Neural crest cell (in vitro differentiated cells): ENCODE measurements at regions not wholly inside any gene's neighbourhood (a gene's known extent, or its start where the extent isn't known, plus 50 kb on each side); places are given as distances from the start of the nearest gene placed in this dataset.

Source experiments
- DNase-seq: peaks from one replicate; pipeline ENCODE4 v3.0.0; 2021; ENCODE audit warnings: low read depth, mixed read lengths, low spot score
- H3K27ac Mint-ChIP-seq: one replicate; pipeline ENCODE4 v1.8.0; 2021; ENCODE audit warnings: mild to moderate bottlenecking, mixed read lengths; ENCODE audit not compliant: unreplicated experiment
- H3K27me3 Mint-ChIP-seq: 2 replicates; pipeline ENCODE4 v1.8.0; 2021; ENCODE audit warnings: low read depth, mild to moderate bottlenecking, mixed read lengths
- H3K36me3 Mint-ChIP-seq: 2 replicates; pipeline ENCODE4 v1.8.0; 2021; ENCODE audit warnings: low read depth, mild to moderate bottlenecking, mixed read lengths
- H3K4me1 Mint-ChIP-seq: 2 replicates; pipeline ENCODE4 v1.8.0; 2021; ENCODE audit warnings: mixed read lengths
- H3K4me3 Mint-ChIP-seq: one replicate; pipeline ENCODE4 v1.8.0; 2021; ENCODE audit warnings: mild to moderate bottlenecking, mixed read lengths
- H3K9me3 Mint-ChIP-seq: 2 replicates; pipeline ENCODE4 v1.8.0; 2021; ENCODE audit warnings: mixed read lengths
- TF ChIP-seq, protein P1 (sequence below): fragments of 200-600 bp; sonication (generic); conservative IDR thresholded peaks from 2 replicates; pipeline ENCODE4 v1.5.0; 2021; ENCODE audit warnings: antibody characterized with exemption, mild to moderate bottlenecking

DNA sequence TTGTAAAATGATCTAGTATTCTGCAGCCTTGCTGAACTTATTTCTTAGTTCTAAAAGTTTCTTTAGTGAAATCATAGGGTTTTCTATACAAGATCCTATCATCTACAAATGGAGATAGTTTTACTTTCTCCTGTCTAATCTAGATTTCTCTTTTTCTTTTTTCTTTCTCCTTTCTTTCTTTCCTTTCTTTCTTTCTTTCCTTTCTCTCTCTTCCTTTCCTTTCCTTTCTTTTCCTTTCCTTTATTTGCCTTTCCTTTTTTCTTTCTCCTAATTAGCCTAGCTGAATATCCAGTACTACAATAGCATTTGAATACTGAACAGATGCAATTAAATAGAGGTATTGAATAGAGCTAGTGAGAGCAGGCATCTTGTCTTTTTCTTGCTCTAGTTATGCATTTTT is 186.6 kb upstream of the SPAG17 start:
- H3K36me3 Mint-ChIP-seq = peaks cover 4% of the 10 kb centered on the region
- peaks cover 17% of the 10 kb centered on the region for H3K9me3 Mint-ChIP-seq
- H3K4me1 Mint-ChIP-seq = no peaks in the 10 kb centered on the region
- no peak for DNase-seq
- no peak overlapping the region for H3K4me3 Mint-ChIP-seq
- TF ChIP-seq, protein P1, sequence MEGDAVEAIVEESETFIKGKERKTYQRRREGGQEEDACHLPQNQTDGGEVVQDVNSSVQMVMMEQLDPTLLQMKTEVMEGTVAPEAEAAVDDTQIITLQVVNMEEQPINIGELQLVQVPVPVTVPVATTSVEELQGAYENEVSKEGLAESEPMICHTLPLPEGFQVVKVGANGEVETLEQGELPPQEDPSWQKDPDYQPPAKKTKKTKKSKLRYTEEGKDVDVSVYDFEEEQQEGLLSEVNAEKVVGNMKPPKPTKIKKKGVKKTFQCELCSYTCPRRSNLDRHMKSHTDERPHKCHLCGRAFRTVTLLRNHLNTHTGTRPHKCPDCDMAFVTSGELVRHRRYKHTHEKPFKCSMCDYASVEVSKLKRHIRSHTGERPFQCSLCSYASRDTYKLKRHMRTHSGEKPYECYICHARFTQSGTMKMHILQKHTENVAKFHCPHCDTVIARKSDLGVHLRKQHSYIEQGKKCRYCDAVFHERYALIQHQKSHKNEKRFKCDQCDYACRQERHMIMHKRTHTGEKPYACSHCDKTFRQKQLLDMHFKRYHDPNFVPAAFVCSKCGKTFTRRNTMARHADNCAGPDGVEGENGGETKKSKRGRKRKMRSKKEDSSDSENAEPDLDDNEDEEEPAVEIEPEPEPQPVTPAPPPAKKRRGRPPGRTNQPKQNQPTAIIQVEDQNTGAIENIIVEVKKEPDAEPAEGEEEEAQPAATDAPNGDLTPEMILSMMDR = no peak
- no peaks in the 10 kb centered on the region for H3K27me3 Mint-ChIP-seq
- no peak overlapping the region for H3K27ac Mint-ChIP-seq

DNA sequence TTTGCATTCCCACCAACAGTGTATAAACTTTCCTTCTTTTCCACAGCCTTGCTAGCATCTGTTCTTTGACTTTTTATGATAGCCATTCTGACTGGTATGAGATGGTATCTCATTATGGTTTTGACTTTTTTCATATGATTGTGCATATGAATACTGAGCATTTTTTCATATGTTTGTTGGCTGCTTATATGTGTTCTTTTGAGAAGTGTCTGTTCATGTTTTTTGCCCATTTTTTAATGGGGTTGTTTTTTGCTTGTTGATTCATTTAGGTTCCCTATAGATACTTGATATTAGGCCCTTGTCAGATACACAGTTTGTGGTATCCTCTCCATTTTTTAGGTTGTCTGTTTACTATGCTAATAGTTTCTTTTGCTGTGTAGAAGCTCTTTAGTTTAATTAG is 185.8 kb upstream of the SPAG17 start:
- no peaks in the 10 kb centered on the region for H3K27me3 Mint-ChIP-seq
- peaks cover 22% of the 10 kb centered on the region for H3K9me3 Mint-ChIP-seq
- peaks cover 4% of the 10 kb centered on the region for H3K36me3 Mint-ChIP-seq
- TF ChIP-seq, protein P1 = no peak
- no peaks in the 10 kb centered on the region for H3K4me1 Mint-ChIP-seq
- no peak for DNase-seq
- H3K27ac Mint-ChIP-seq = no peak overlapping the region
- H3K4me3 Mint-ChIP-seq = no peak overlapping the region

DNA sequence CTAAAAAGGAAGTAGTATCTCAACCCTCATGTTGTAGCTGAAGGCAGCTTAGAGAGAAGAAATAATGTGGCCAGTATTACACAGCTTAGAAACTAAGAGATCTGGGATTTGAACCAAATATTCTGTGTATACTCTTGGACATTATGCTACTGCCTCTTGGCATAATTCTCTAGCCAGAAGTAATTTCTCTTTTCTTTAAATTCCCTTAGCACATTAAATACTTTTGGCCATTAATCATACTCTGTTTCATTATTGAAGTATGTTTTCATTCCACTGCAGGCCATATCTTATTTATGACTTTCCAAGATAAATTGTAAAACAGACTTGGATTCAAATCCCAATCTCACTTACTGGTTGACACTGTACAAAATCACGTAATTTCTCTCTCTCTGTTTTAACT is 181.3 kb upstream of the SPAG17 start:
- no peak overlapping the region for H3K27ac Mint-ChIP-seq
- no peak for DNase-seq
- no peak overlapping the region for H3K4me3 Mint-ChIP-seq
- peaks cover 10% of the 10 kb centered on the region for H3K36me3 Mint-ChIP-seq
- peaks cover 32% of the 10 kb centered on the region for H3K9me3 Mint-ChIP-seq
- no peaks in the 10 kb centered on the region for H3K27me3 Mint-ChIP-seq
- H3K4me1 Mint-ChIP-seq = no peaks in the 10 kb centered on the region
- TF ChIP-seq, protein P1 = no peak

DNA sequence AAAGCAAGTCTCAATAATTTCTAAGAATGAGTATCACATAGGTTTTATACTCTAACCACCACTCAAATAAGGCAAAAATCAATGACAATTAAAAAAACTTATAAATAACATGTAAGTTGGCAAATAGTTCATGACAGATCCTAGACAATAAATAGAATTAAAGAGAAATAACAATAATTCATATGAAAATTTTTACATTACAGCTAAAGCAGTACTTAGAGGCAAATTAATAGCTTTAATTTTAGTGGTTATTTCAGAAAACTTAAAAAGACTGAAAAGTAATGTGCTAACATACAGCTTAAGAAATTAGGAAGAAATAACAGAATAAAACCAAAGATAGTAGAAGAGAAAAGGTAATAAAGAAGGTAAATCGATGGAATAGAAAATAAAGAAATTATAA is 179.9 kb upstream of the SPAG17 start:
- Mint-ChIP-seq H3K27me3 (no peaks in the 10 kb centered on the region), H3K4me3 (no peak overlapping the region), H3K9me3 (peaks cover 23% of the 10 kb centered on the region), H3K4me1 (no peaks in the 10 kb centered on the region), H3K27ac (no peak overlapping the region), H3K36me3 (peaks cover 10% of the 10 kb centered on the region)
- TF ChIP-seq, protein P1 = no peak
- DNase-seq = no peak

DNA sequence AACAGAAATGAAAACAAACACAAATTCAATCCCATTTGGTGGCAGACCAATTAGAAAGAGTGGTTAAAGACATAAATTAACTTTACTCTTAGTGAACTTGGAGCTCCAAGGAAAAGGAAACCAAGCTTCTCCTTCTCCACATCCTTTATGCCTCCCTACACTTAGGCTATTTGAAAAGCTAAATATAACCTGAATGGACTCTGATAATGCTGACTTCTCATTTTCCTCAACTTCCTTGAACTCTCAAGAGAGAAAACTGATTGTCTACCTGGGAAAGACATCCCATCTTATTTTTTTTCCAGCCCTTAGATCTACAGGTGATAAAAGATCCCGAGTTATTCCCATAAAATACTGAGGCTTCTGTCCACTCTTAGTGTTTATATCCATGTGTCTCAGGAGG is 178.4 kb upstream of the SPAG17 start:
- Mint-ChIP-seq H3K9me3 (peaks cover 20% of the 10 kb centered on the region), H3K27ac (no peak overlapping the region)

More for the DNA sequence above, 178.4 kb upstream of the SPAG17 start:
- Mint-ChIP-seq H3K36me3 (peaks cover 10% of the 10 kb centered on the region), H3K4me1 (no peaks in the 10 kb centered on the region), H3K4me3 (no peak overlapping the region), H3K27me3 (no peaks in the 10 kb centered on the region)
- TF ChIP-seq, protein P1 = no peak
- no peak for DNase-seq
